ENCODE measurements at regions not wholly inside any gene's neighbourhood (a gene's known extent, or its start where the extent isn't known, plus 50 kb on each side); places are given as distances from the start of the nearest gene placed in this dataset.
A peak's percentile ranks its signal among the peaks of the same experiment; 100 is the strongest.

GRCh38 chr6:121917834-121918559, 481.5 kb upstream of the HSF2 start:
- no peak for TF ChIP-seq CTCF (IDR thresholded peaks at IDR 0.05)
- intact Hi-C loops (cut with DNase I): no loop called here

GRCh38 chr6:121920616-121921015, 478.8 kb upstream of the HSF2 start:
- intact Hi-C loops (cut with DNase I): no loop called here
- Histone ChIP-seq H3K4me1 (no peaks in the 10 kb centered on the region), H3K27ac (no peak overlapping the region), H3K9me3 (no peaks in the 10 kb centered on the region), H3K27me3 (no peaks in the 10 kb centered on the region), H3K36me3 (no peaks in the 10 kb centered on the region), H3K4me3 (no peak overlapping the region)
- DNase-seq (ENCODE audit: low spot score in 2 of 2): no peak
- no peak for TF ChIP-seq CTCF (IDR thresholded peaks at IDR 0.05)

More at GRCh38 chr6:121917834-121918559, 481.5 kb upstream of the HSF2 start:
- no peaks in the 10 kb centered on the region for H3K27me3 ChIP-seq
- H3K27ac ChIP-seq: no peak overlapping the region
- DNase-seq (ENCODE audit: low spot score in 2 of 2): no peak
- H3K4me3 ChIP-seq: no peak overlapping the region
- no peaks in the 10 kb centered on the region for H3K9me3 ChIP-seq
- H3K36me3 ChIP-seq: no peaks in the 10 kb centered on the region
- H3K4me1 ChIP-seq: no peaks in the 10 kb centered on the region

- no peaks in the 10 kb centered on the region for H3K9me3 ChIP-seq
These were observed 474.4 kb upstream of the HSF2 start for GRCh38 chr6:121925024-121925423.

GRCh38 chr6:121925534-121926255, 473.8 kb upstream of the HSF2 start:
- H3K27me3 ChIP-seq: no peaks in the 10 kb centered on the region
- no peak for TF ChIP-seq CTCF (IDR thresholded peaks at IDR 0.05)
- peak overlapping the region in 1 of 2 donors; percentile 54 for H3K27ac ChIP-seq
- DNase-seq (ENCODE audit: low spot score in 2 of 2): no peak
- H3K4me3 ChIP-seq: no peak overlapping the region
- H3K36me3 ChIP-seq: no peaks in the 10 kb centered on the region
- no peaks in the 10 kb centered on the region for H3K9me3 ChIP-seq
- H3K4me1 ChIP-seq: no peaks in the 10 kb centered on the region
- intact Hi-C loops (cut with DNase I): no loop called here

More at GRCh38 chr6:121925024-121925423, 474.4 kb upstream of the HSF2 start:
- no peak for TF ChIP-seq CTCF (IDR thresholded peaks at IDR 0.05)
- intact Hi-C loops (cut with DNase I): no loop called here
- Histone ChIP-seq H3K27ac (no peak overlapping the region), H3K4me1 (no peaks in the 10 kb centered on the region), H3K36me3 (no peaks in the 10 kb centered on the region), H3K4me3 (no peak overlapping the region), H3K27me3 (no peaks in the 10 kb centered on the region)
- no peak for DNase-seq (ENCODE audit: low spot score in 2 of 2)

GRCh38 chr6:121929301-121929700, 470.2 kb upstream of the HSF2 start:
- Histone ChIP-seq H3K27me3 (no peaks in the 10 kb centered on the region), H3K36me3 (no peaks in the 10 kb centered on the region), H3K4me3 (no peak overlapping the region), H3K4me1 (peaks cover 0 to 3% of the 10 kb centered on the region in 2 donors), H3K27ac (peak overlapping the region in 1 of 2 donors; percentile 30), H3K9me3 (no peaks in the 10 kb centered on the region)
- DNase-seq (ENCODE audit: low spot score in 2 of 2): no peak
- intact Hi-C loops (cut with DNase I): no loop called here
- no peak for TF ChIP-seq CTCF (IDR thresholded peaks at IDR 0.05)

All from ascending aorta (tissue), 2 donors.